ENCODE measurements at regions not wholly inside any gene's neighbourhood (a gene's known extent, or its start where the extent isn't known, plus 50 kb on each side); places are given as distances from the start of the nearest gene placed in this dataset.

- no peak for TF ChIP-seq CHD7 (IDR thresholded peaks at IDR 0.05; ENCODE audit: insufficient replicate concordance, low read length)
- no peak for TF ChIP-seq CBX5 (IDR thresholded peaks at IDR 0.05; ENCODE audit: low read depth, low read length)
- TF ChIP-seq CTBP2 (IDR thresholded peaks at IDR 0.05; ENCODE audit: borderline replicate concordance, insufficient read depth, insufficient read length, low read length), result no peak
- no peak for TF ChIP-seq SP4 (IDR thresholded peaks at IDR 0.05; ENCODE audit: low read length)
- no peak for TF ChIP-seq CBX8 (IDR thresholded peaks at IDR 0.05; ENCODE audit: borderline replicate concordance, low read depth, low read length)
- no peak for TF ChIP-seq MAX (IDR thresholded peaks at IDR 0.05)
- no peak for TF ChIP-seq POU5F1 (IDR thresholded peaks at IDR 0.05; ENCODE audit: low read depth, low read length)
- no peak for TF ChIP-seq CTCF (IDR thresholded peaks at IDR 0.05; ENCODE audit: control extremely low read depth in 1 of 3, insufficient read depth in 1 of 3, low read depth in 1 of 3, low read length in 3 of 3)
- no peak for TF ChIP-seq HDAC6 (IDR thresholded peaks at IDR 0.05; ENCODE audit: low read depth, low read length)
Measured at GRCh38 chr3:181382656-181383055, 329.1 kb upstream of the SOX2 start (continued).
